Activated T-helper 2 cell treated with anti-CD3 and anti-CD28 coated beads, Interferon-gamma antibody, Interleukin-2, Interleukin-4, amounts not matched to agents 10 μg/mL and 5 μg/mL and 100 μg/mL, durations not matched to agents 14 hours and 24 hours and 36 hours (primary cell): ENCODE measurements at regions not wholly inside any gene's neighbourhood (a gene's known extent, or its start where the extent isn't known, plus 50 kb on each side); places are given as distances from the start of the nearest gene placed in this dataset.

Source experiments
- DNase-seq: peaks from one replicate; pipeline ENCODE4 v3.0.0; 2021; ENCODE audit warnings: low spot score
- H3K27ac Mint-ChIP-seq: one replicate; pipeline ENCODE4 v1.8.0; 2021; ENCODE audit warnings: mixed read lengths
- H3K27me3 Mint-ChIP-seq: one replicate; pipeline ENCODE4 v1.8.0; 2021; ENCODE audit warnings: low read depth, mixed read lengths
- H3K36me3 Mint-ChIP-seq: one replicate; pipeline ENCODE4 v1.8.0; 2021; ENCODE audit warnings: low read depth, mixed read lengths
- H3K4me1 Mint-ChIP-seq: one replicate; pipeline ENCODE4 v1.8.0; 2021; ENCODE audit warnings: low read depth, mixed read lengths
- H3K4me3 Mint-ChIP-seq: one replicate; pipeline ENCODE4 v1.8.0; 2021; ENCODE audit warnings: low read depth, mild to moderate bottlenecking, moderate library complexity, mixed read lengths
- H3K9me3 Mint-ChIP-seq: one replicate; pipeline ENCODE4 v1.8.0; 2021; ENCODE audit warnings: mixed read lengths
- intact Hi-C: fragments of 100-400 bp; cut with micrococcal nuclease; formaldehyde crosslinking; loops from one replicate; pipeline ENCODE4 v1.15.1; 2023

DNA sequence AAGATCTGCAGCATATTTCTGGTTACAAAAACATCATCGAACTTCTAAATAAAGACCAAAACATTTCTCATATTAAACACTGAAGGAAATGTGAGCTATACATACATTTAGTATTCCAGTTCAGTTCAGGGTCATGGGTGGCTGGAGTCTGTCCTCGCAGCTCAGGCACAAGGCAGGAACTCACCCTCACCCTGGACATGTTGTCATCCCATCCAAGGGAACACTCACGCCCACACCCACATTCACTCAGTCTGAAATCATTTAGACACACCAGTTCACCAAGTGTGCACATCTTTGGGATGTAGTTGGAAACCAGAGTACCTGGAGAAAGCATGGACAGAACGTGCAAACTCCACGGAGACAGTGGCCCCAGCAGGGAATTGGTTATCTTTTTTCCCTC is 481.0 kb downstream of the RASEF start:
- Mint-ChIP-seq H3K4me3 (no peak overlapping the region), H3K27me3 (no peaks in the 10 kb centered on the region), H3K9me3 (peaks cover 14% of the 10 kb centered on the region), H3K27ac (no peak overlapping the region), H3K36me3 (no peaks in the 10 kb centered on the region), H3K4me1 (no peaks in the 10 kb centered on the region)
- intact Hi-C loops = no loop called here
- no peak for DNase-seq

DNA sequence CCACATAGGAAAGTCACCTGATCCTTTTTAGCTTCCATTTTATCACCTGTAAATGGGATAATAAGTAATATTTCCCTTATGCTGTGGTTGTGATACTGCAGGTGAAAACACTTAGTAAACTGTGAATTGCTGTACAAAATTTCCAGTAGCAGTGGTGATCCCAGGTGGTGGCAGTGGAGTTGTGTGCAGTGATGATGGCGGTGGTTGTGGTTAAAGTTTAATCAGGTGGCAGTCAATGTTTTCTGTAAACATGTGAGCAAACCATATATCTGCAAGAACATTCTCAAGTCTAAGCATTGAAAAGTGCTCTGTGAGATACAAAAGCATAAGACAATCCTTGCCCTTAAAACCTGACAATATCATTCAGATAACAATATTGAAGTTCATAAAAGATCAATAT is 480.2 kb downstream of the RASEF start:
- H3K4me3 Mint-ChIP-seq = no peak overlapping the region
- DNase-seq = no peak
- H3K27ac Mint-ChIP-seq = no peak overlapping the region
- intact Hi-C loops = no loop called here
- H3K36me3 Mint-ChIP-seq = no peaks in the 10 kb centered on the region
- H3K4me1 Mint-ChIP-seq = no peaks in the 10 kb centered on the region
- peaks cover 14% of the 10 kb centered on the region for H3K9me3 Mint-ChIP-seq
- H3K27me3 Mint-ChIP-seq = no peaks in the 10 kb centered on the region

DNA sequence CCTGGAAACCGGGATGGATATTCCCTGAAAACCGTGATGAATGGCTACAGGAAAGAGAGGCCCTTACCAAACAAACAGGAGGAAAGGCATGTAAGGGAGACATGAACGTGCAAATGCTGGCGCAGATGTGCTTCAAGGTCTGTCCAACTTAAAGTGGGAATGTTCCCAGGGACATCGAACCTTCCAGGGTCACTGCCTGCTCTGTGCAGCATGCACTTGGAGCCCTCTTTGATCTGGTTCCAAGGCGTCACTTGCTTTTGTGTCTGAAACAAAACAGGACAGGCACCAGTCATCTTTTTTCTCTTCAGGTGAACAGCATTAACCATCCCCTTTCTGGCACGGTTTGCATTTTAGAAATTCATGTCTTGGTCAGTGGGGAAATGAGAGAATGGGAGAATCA is 479.4 kb downstream of the RASEF start:
- H3K36me3 Mint-ChIP-seq = no peaks in the 10 kb centered on the region
- no peak for DNase-seq
- intact Hi-C loops = no loop called here
- H3K4me1 Mint-ChIP-seq = no peaks in the 10 kb centered on the region
- peaks cover 10% of the 10 kb centered on the region for H3K9me3 Mint-ChIP-seq
- no peaks in the 10 kb centered on the region for H3K27me3 Mint-ChIP-seq
- H3K27ac Mint-ChIP-seq = no peak overlapping the region
- no peak overlapping the region for H3K4me3 Mint-ChIP-seq

DNA sequence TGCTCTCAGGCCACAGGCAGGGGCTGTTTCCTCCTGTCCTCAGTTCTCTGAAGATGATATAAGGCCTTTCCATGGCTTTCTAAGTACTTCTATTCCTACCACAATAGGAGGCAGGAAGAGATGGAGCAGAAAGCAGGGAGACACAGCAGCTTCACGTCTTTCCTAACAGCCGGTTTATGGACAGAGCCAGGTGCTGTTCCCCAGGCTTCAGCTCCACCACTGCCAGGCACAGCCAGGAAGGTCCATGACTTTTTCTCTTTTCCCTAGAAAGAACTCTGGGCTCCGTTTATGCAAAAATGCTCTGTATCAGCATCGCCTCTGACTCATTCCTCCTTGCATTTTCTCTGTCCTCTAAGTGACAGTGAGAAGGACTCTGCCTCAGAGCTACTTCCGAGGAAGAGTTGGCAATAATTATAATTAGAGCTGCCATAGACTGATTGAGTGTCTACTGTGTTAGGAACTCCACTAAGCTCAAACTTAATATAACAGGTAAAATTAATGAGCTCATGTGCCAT is 478.5 kb downstream of the RASEF start:
- peaks cover 6% of the 10 kb centered on the region for H3K9me3 Mint-ChIP-seq
- H3K27me3 Mint-ChIP-seq = no peaks in the 10 kb centered on the region
- DNase-seq = no peak
- H3K4me1 Mint-ChIP-seq = no peaks in the 10 kb centered on the region
- no peak overlapping the region for H3K27ac Mint-ChIP-seq
- intact Hi-C loops = no loop called here
- no peak overlapping the region for H3K4me3 Mint-ChIP-seq
- no peaks in the 10 kb centered on the region for H3K36me3 Mint-ChIP-seq

DNA sequence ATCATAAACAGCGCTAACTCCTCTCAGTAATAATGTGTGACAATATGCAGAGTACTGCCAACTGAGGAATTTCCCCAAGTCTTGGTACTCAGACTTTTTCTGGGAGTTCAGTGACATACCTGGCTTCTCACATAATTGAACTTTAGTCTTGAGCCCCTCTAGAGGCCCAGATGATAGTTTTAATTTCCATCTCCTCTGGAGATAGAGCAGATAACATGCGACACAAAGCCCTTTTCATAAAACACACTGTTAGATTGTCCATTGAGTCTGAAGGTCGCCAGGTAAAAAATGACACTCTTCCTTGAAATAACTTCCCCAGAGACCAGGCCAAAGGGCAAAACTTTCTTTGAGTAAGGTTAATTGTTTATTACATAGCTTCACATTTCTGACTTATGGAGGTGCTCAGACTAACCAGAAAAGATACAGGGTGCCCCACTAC is 476.0 kb downstream of the RASEF start:
- no peak for DNase-seq
- no peaks in the 10 kb centered on the region for H3K27me3 Mint-ChIP-seq
- no peak overlapping the region for H3K27ac Mint-ChIP-seq
- H3K4me3 Mint-ChIP-seq = no peak overlapping the region
- intact Hi-C loops = no loop called here
- peaks cover under 1% of the 10 kb centered on the region for H3K9me3 Mint-ChIP-seq
- no peaks in the 10 kb centered on the region for H3K4me1 Mint-ChIP-seq
- no peaks in the 10 kb centered on the region for H3K36me3 Mint-ChIP-seq

DNA sequence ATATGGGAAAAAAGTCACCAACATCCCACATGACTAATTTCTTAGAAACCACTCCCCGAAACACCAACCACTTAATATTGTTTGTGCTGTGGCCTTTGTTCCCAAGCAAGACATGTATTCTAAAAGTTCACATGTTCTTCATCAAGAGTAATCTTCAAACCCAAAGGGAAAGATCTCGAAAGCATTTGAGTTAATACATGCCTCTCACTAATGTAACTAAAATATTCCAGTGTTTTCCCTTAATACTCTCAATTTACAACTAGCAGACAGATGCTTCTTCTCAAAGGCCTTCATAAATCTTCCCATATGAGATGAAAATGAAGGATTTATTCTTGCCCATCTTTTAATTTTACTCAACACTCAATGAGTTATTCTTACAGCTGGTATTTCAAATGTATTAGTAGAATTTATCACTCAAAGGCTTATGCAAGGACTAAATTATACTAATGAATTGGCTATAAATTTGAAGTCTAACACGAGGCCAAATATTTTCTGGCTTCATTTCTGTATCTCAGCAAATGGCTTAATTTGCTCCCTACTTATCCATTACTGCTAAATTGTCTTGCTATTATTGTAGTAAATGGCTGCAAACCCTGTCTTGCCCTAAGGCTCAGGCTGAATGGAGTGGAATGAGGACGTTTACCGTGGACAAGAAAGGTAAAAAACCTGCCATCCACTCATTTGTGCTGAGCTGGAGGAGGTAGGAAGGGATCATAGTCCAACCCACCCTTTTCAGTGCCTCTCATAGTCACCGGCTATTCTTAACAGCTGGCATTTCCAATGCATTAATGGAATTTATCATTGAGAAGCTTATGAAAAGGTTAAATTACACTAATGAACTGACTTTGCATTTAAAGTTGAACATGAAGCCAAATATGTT is 474.4 kb downstream of the RASEF start:
- Mint-ChIP-seq H3K4me1 (no peaks in the 10 kb centered on the region), H3K9me3 (peaks cover 4% of the 10 kb centered on the region), H3K27me3 (no peaks in the 10 kb centered on the region), H3K36me3 (no peaks in the 10 kb centered on the region), H3K4me3 (no peak overlapping the region), H3K27ac (no peak overlapping the region)
- DNase-seq = no peak
- intact Hi-C loops = no loop called here

DNA sequence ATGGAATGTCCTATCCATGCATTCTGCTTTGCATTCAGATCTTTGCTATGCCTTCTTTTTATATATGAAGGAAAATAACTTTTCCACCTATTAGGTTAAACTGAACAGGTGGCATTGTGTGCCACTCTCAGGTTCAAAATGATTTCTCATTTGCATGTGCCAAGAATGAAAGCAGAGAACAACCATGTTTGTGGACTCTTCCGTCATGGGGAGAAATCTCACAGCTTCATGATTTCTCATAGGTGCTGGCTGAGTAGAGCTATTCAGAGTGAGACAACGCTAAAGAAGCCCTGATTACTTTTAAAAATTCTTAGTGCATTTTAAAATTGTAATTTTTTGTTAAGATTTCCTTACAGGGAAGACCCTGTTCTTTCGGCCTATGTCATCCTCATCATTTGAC is 472.1 kb downstream of the RASEF start:
- Mint-ChIP-seq H3K36me3 (no peaks in the 10 kb centered on the region), H3K4me3 (no peak overlapping the region), H3K27ac (no peak overlapping the region), H3K27me3 (no peaks in the 10 kb centered on the region), H3K9me3 (peaks cover 4% of the 10 kb centered on the region), H3K4me1 (no peaks in the 10 kb centered on the region)
- DNase-seq = no peak
- intact Hi-C loops = no loop called here

DNA sequence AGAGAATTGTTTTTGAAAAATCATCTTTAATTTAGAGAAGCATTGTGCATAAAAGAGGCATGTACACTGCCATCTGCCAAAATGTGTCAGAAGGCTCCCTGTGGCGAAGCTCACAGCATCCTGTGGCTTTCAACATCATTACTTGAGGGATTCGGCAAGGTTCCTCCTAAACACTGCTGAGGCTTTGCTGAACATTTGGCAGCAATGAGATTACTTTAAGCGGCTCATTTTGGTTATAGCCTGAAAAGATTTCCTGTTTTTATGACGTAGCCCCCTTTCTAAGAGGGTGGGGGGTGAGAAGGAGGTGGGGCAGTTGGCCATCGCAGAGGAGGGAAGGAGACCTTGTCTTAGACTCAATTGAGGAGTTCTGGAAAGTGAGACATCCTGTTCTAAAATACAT is 469.4 kb downstream of the RASEF start:
- intact Hi-C loops = no loop called here
- DNase-seq = no peak
- no peak overlapping the region for H3K27ac Mint-ChIP-seq
- no peaks in the 10 kb centered on the region for H3K36me3 Mint-ChIP-seq
- no peaks in the 10 kb centered on the region for H3K4me1 Mint-ChIP-seq
- H3K4me3 Mint-ChIP-seq = no peak overlapping the region
- no peaks in the 10 kb centered on the region for H3K27me3 Mint-ChIP-seq
- H3K9me3 Mint-ChIP-seq = peaks cover 4% of the 10 kb centered on the region

DNA sequence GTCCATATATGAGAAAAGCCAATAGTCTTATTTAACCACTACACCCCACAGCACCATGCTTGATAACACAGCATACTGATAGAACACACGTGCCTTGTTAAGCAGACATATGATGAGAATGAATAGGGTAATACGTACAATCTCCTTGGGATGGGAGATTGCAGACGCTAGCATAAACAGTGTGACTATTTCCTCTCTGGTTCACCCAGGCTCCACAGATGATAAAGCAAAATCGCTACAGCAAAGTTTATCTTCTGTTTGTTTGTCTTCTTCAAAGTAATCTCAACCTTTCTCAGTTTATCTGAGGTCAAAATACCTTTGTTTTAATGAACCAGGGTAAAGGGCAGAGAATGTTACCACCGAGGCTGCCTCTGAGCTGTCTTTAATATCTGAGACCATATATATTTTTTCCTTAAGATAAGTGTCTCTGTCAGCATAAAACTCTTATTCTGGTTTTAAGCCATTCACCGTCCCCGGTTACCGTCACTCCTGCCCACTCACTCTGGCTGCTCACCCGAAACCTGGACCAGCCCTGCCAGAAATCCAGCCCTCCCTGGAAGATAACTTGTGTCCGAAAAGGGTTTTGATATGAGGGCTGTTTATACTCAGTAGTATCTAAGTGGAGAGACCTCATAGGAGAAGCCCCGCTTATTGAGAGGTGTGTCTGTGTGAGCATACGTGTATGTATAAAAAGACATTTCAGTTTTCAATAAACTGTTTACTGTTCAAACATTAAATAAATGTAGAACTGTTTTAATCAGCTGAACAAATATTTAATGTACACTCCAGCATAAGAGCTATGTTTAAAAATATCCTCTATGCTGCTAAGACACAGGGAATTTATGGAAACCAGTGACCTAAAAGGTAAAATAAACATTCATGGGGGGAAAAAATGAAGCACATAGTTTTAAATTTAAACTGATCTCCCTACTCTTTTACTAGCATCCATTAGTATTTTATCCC is 465.4 kb downstream of the RASEF start:
- no peak overlapping the region for H3K27ac Mint-ChIP-seq
- H3K27me3 Mint-ChIP-seq = no peaks in the 10 kb centered on the region
- H3K4me1 Mint-ChIP-seq = no peaks in the 10 kb centered on the region
- intact Hi-C loops = no loop called here
- no peaks in the 10 kb centered on the region for H3K9me3 Mint-ChIP-seq
- no peaks in the 10 kb centered on the region for H3K36me3 Mint-ChIP-seq
- no peak for DNase-seq
- no peak overlapping the region for H3K4me3 Mint-ChIP-seq

DNA sequence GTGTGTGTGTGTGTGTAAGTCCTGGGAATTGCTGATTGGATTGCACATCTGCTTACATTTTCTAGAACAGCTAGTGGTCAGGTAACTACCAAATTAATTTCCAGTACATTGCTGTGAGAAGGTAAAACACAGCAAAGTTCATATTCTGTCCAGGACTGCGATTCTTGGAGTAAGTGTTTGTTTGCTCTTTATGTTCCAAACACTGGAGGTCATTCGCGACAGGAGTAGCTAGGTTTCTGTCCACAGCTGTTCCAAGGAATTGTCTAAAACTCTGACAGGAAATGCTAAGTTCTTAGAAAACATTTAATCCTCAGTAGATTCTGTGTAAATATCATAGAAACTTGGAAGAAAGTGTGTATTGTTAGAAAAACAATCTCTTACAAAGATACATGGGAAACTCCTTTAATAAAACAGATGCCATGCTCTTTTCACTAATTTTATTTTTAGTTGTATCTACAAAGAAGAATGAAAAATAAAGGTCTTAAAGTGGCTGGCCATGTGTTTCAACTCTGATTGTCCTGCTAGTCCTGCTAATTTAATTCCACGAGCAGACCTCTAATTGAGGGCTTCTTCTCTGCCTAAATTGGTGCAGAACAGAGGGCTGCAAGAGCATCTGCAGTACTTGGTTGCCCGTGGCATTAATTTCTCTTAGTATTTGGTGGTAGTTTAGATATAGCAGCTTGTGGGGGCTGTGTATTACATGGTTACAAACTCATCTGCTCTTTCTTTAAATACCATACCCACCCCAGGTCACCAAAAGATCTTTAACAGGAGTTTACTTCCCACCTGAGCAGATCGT is 464.5 kb downstream of the RASEF start:
- H3K27me3 Mint-ChIP-seq = no peaks in the 10 kb centered on the region
- H3K4me1 Mint-ChIP-seq = no peaks in the 10 kb centered on the region
- DNase-seq = no peak
- no peak overlapping the region for H3K27ac Mint-ChIP-seq
- no peaks in the 10 kb centered on the region for H3K9me3 Mint-ChIP-seq
- intact Hi-C loops = no loop called here
- H3K36me3 Mint-ChIP-seq = no peaks in the 10 kb centered on the region
- H3K4me3 Mint-ChIP-seq = no peak overlapping the region

DNA sequence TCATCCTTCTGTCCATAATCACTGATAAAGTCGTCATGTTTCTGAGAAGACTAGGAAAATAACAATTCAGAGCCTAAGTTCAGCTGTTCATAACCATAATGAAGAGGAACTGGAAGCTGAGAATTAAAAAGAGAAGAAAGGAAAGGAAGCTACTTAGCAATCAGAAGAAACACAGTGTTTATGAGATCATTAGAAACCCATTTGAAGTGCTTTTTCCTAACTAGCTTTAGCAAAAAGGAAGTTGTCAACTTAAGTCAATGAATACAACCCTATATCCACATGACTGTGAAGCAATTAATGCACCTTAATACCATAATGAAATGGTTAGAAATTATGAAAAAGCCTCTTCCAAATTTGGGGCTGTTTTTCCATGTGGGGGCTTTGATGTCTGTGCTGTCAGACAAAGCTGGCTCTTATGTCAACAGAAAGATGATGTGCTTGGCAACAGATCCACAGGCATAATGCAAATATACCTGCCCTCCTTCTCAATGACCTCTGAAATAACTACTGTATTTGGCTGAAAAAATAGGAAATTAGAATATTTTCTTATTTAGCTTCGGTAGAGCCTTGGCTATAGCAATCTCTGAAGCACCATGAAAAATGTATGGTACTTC is 463.5 kb downstream of the RASEF start:
- intact Hi-C loops = no loop called here
- H3K4me3 Mint-ChIP-seq = no peak overlapping the region
- H3K9me3 Mint-ChIP-seq = no peaks in the 10 kb centered on the region
- H3K27me3 Mint-ChIP-seq = no peaks in the 10 kb centered on the region
- H3K27ac Mint-ChIP-seq = no peak overlapping the region
- no peaks in the 10 kb centered on the region for H3K4me1 Mint-ChIP-seq
- DNase-seq = no peak
- no peaks in the 10 kb centered on the region for H3K36me3 Mint-ChIP-seq
